Liver (tissue), 7 donors: ENCODE measurements at regions not wholly inside any gene's neighbourhood (a gene's known extent, or its start where the extent isn't known, plus 50 kb on each side); places are given as distances from the start of the nearest gene placed in this dataset.

Source experiments
- DNase-seq: peaks from one replicate; pipeline ENCODE4 v3.0.0-alpha.2; 2017; ENCODE audit warnings: low spot score
- H3K27ac ChIP-seq, 2 donors: one replicate each; pipeline ENCODE4 v1.7.0; 2013; ENCODE audit warnings: inconsistent platforms in 2 of 2, low read length in 2 of 2, control low read depth in 1 of 2, low read depth in 1 of 2, mild to moderate bottlenecking in 1 of 2
- H3K27me3 ChIP-seq, 4 donors: one replicate each; pipeline versions ENCODE4 v1.6.1 to v1.7.0; 2013; ENCODE audit warnings: low read length in 3 of 4, inconsistent platforms in 1 of 4, mild to moderate bottlenecking in 1 of 4, moderate library complexity in 1 of 4; ENCODE audit not compliant: control insufficient read depth in 4 of 4, insufficient read depth in 4 of 4
- H3K36me3 ChIP-seq, 4 donors: one replicate each; pipeline versions ENCODE4 v1.6.1 to v1.7.0; 2013; ENCODE audit warnings: low read length in 3 of 4, mild to moderate bottlenecking in 3 of 4, low read depth in 1 of 4, moderate library complexity in 1 of 4; ENCODE audit not compliant: control insufficient read depth in 4 of 4, insufficient read depth in 3 of 4
- H3K4me1 ChIP-seq, 4 donors: one replicate each; pipeline versions ENCODE4 v1.6.1 to v1.7.0; 2013; ENCODE audit warnings: low read length in 3 of 4, mild to moderate bottlenecking in 3 of 4, moderate library complexity in 1 of 4; ENCODE audit not compliant: control insufficient read depth in 4 of 4, insufficient read depth in 4 of 4
- H3K4me3 ChIP-seq, 3 donors: one replicate each; pipeline versions ENCODE4 v1.6.1 to v1.7.0; 2013; ENCODE audit warnings: low read length in 3 of 3, control low read depth in 1 of 3, low read depth in 1 of 3, mild to moderate bottlenecking in 1 of 3
- H3K9ac ChIP-seq, 2 donors: one replicate each; pipeline ENCODE4 v1.7.0; 2013; ENCODE audit warnings: low read length in 2 of 2, mild to moderate bottlenecking in 2 of 2, moderate library complexity in 2 of 2, control low read depth in 1 of 2, low read depth in 1 of 2
- H3K9me3 ChIP-seq, 4 donors: one replicate each; pipeline versions ENCODE4 v1.6.1 to v1.7.0; 2013; ENCODE audit warnings: low read length in 3 of 4; ENCODE audit not compliant: control insufficient read depth in 4 of 4
- EGR1 ChIP-seq, 2 donors: IDR thresholded peaks; 2 replicates each; pipeline ENCODE4 v1.6.1; 2016 to 2018; ENCODE audit warnings: antibody characterized with exemption in 2 of 2, low read depth in 2 of 2
- FOXA1 ChIP-seq: IDR thresholded peaks from 2 replicates; pipeline ENCODE4 v1.6.1; 2016; ENCODE audit warnings: antibody characterized with exemption
- FOXA2 ChIP-seq: IDR thresholded peaks from 2 replicates; pipeline ENCODE4 v1.6.1; 2016; ENCODE audit warnings: antibody characterized with exemption
- GABPA ChIP-seq, 2 donors: IDR thresholded peaks in 1 of 2; conservative IDR thresholded peaks in 1 of 2; 2 replicates each; pipeline ENCODE4 v1.6.1; 2016; ENCODE audit warnings: antibody characterized with exemption in 2 of 2, mild to moderate bottlenecking in 1 of 2, moderate library complexity in 1 of 2
- HNF4G ChIP-seq: IDR thresholded peaks from 2 replicates; pipeline ENCODE4 v1.6.1; 2016; ENCODE audit warnings: antibody characterized with exemption
- JUND ChIP-seq, 2 donors: IDR thresholded peaks; 2 replicates each; pipeline ENCODE4 v1.6.1; 2016; ENCODE audit warnings: antibody characterized with exemption in 2 of 2
- NR2F2 ChIP-seq: IDR thresholded peaks from 2 replicates; pipeline ENCODE4 v1.6.1; 2016; ENCODE audit warnings: antibody characterized with exemption
- RXRA ChIP-seq, 2 donors: IDR thresholded peaks; 2 replicates each; pipeline ENCODE4 v1.6.1; 2017 to 2018; ENCODE audit warnings: antibody characterized with exemption in 2 of 2, mild to moderate bottlenecking in 1 of 2
- SP1 ChIP-seq: IDR thresholded peaks from 2 replicates; pipeline ENCODE4 v1.6.1; 2018; ENCODE audit warnings: antibody characterized with exemption, mild to moderate bottlenecking
- TAF1 ChIP-seq: conservative IDR thresholded peaks from 2 replicates; pipeline ENCODE4 v1.6.1; 2016; ENCODE audit warnings: antibody characterized with exemption, mild to moderate bottlenecking
- WGBS: extraction: QIAGEN DNeasy Blood & Tissue Kit; methylation state at CpG from one replicate; pipeline ENCODE4 v1.1.7; 2013; 5-methylcytosine and 5-hydroxymethylcytosine counted together
- TF ChIP-seq, protein P1 (sequence below): IDR thresholded peaks from 2 replicates; pipeline ENCODE4 v1.6.1; 2016; ENCODE audit warnings: antibody characterized with exemption, mild to moderate bottlenecking
- TF ChIP-seq, protein P2 (sequence below): IDR thresholded peaks from 2 replicates; pipeline ENCODE4 v1.6.1; 2016; ENCODE audit warnings: antibody characterized with exemption
- TF ChIP-seq, protein P3 (sequence below): IDR thresholded peaks from 2 replicates; pipeline ENCODE4 v1.6.1; 2016; ENCODE audit warnings: antibody characterized with exemption
- donor health status: healthy.
- donor health status: healthy.
- donor health status: healthy.
- donor health status: healthy.

DNA sequence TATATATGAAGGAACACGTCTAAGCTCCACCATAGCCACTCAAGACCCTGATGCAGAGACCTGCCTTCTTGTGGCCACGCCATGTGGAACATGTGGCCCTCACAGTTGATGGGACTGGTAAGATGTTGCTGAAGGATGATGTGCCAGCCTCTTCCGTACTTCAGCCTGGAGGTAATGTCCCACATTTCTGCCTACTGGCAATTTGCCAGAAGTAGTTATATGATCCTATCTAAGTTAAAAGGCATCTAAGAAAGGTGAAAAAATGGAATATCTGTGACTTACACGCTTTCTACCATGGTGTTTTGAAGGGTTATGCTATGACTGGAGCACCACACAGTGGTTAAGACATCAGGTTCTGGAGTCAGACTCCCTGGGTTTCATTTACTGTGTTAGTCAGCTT lies 948.7 kb upstream of the GHITM start:
- H3K36me3 ChIP-seq, result no peaks in the 10 kb centered on the region
- H3K9ac ChIP-seq, result no peak overlapping the region
- DNase-seq, result no peak
- no peak overlapping the region for H3K4me3 ChIP-seq
- no peaks in the 10 kb centered on the region for H3K9me3 ChIP-seq
- no peak overlapping the region for H3K27ac ChIP-seq
- H3K27me3 ChIP-seq, result no peaks in the 10 kb centered on the region
- WGBS, result 88% methylated on average over 4 of the region's 4 CpGs
- H3K4me1 ChIP-seq, result no peaks in the 10 kb centered on the region
- TF ChIP-seq, protein P1, sequence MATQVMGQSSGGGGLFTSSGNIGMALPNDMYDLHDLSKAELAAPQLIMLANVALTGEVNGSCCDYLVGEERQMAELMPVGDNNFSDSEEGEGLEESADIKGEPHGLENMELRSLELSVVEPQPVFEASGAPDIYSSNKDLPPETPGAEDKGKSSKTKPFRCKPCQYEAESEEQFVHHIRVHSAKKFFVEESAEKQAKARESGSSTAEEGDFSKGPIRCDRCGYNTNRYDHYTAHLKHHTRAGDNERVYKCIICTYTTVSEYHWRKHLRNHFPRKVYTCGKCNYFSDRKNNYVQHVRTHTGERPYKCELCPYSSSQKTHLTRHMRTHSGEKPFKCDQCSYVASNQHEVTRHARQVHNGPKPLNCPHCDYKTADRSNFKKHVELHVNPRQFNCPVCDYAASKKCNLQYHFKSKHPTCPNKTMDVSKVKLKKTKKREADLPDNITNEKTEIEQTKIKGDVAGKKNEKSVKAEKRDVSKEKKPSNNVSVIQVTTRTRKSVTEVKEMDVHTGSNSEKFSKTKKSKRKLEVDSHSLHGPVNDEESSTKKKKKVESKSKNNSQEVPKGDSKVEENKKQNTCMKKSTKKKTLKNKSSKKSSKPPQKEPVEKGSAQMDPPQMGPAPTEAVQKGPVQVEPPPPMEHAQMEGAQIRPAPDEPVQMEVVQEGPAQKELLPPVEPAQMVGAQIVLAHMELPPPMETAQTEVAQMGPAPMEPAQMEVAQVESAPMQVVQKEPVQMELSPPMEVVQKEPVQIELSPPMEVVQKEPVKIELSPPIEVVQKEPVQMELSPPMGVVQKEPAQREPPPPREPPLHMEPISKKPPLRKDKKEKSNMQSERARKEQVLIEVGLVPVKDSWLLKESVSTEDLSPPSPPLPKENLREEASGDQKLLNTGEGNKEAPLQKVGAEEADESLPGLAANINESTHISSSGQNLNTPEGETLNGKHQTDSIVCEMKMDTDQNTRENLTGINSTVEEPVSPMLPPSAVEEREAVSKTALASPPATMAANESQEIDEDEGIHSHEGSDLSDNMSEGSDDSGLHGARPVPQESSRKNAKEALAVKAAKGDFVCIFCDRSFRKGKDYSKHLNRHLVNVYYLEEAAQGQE, result no peak
- TF ChIP-seq FOXA1 (no peak), HNF4G (no peak)

DNA sequence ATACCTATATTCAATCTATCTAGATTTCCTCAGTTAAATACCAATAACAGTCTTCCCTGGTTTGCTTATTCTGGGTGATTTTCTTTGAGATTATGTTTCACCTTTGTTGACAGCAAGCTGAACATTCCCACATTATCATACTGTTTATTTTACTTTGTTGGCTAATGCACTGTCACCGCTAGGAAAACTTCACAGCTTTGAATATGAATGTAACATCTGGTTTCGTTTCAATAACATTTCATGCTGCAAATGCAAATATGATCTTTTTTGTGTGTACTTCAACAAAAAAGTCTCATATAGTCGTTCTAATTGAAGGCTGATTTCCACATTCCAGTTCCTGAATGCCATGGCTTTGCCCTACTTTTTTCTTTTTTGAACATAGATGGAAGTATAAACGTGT lies 946.3 kb upstream of the GHITM start:
- 40% methylated on average over 4 of the region's 4 CpGs for WGBS
- H3K9ac ChIP-seq, result no peak overlapping the region

DNA sequence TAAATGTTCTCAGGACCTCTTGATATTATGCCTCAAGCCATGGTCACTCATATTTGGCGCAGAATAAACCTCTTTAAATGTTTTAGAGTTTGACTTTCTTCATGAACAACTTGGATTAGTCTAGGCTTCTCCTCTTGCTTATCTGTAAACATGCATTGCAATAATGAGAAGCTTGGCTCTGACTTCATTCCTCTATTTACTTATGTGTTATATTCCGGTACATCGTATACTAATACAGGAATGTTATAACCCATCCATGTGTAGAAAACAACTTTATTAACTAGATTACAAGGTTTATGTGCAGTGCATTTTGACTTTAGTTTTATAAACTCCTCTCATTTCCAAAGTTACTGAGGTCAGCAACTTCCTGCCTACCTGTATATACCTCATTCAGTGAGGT lies 944.3 kb upstream of the GHITM start:
- H3K9me3 ChIP-seq, result no peaks in the 10 kb centered on the region
- no peak for TF ChIP-seq NR2F2
- TF ChIP-seq RXRA (IDR thresholded peaks at IDR 0.05), result no peak
- TF ChIP-seq EGR1 (IDR thresholded peaks at IDR 0.05; ENCODE audit: low read depth in 2 of 2), result no peak
- TF ChIP-seq GABPA (IDR thresholded peaks at IDR 0.05 in 1 of 2, conservative IDR thresholded peaks at IDR 0.05 in 1 of 2), result no peak
- TF ChIP-seq, protein P2, sequence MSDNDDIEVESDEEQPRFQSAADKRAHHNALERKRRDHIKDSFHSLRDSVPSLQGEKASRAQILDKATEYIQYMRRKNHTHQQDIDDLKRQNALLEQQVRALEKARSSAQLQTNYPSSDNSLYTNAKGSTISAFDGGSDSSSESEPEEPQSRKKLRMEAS, result no peak
- TF ChIP-seq SP1, result no peak
- no peak for TF ChIP-seq HNF4G
- TF ChIP-seq TAF1, result no peak
- TF ChIP-seq FOXA2, result no peak
- TF ChIP-seq FOXA1, result no peak
- TF ChIP-seq, protein P3, sequence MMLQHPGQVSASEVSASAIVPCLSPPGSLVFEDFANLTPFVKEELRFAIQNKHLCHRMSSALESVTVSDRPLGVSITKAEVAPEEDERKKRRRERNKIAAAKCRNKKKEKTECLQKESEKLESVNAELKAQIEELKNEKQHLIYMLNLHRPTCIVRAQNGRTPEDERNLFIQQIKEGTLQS, result no peak

More for the DNA sequence above, 946.3 kb upstream of the GHITM start:
- TF ChIP-seq JUND (IDR thresholded peaks at IDR 0.05) (no peak), TAF1 (no peak)
- no peak for DNase-seq
- H3K4me3 ChIP-seq, result no peak overlapping the region
- H3K27ac ChIP-seq, result no peak overlapping the region
- H3K4me1 ChIP-seq, result no peaks in the 10 kb centered on the region
- H3K27me3 ChIP-seq, result no peaks in the 10 kb centered on the region
- H3K36me3 ChIP-seq, result no peaks in the 10 kb centered on the region
- no peaks in the 10 kb centered on the region for H3K9me3 ChIP-seq

More for the DNA sequence above, 944.3 kb upstream of the GHITM start:
- H3K27me3 ChIP-seq, result no peaks in the 10 kb centered on the region
- 88% methylated on average over 3 of the region's 3 CpGs for WGBS
- no peak overlapping the region for H3K4me3 ChIP-seq
- H3K27ac ChIP-seq, result no peak overlapping the region
- no peaks in the 10 kb centered on the region for H3K4me1 ChIP-seq
- no peak overlapping the region for H3K9ac ChIP-seq
- no peaks in the 10 kb centered on the region for H3K36me3 ChIP-seq
- no peak for DNase-seq
